ENCODE measurements at regions not wholly inside any gene's neighbourhood (a gene's known extent, or its start where the extent isn't known, plus 50 kb on each side); places are given as distances from the start of the nearest gene placed in this dataset.

DNA sequence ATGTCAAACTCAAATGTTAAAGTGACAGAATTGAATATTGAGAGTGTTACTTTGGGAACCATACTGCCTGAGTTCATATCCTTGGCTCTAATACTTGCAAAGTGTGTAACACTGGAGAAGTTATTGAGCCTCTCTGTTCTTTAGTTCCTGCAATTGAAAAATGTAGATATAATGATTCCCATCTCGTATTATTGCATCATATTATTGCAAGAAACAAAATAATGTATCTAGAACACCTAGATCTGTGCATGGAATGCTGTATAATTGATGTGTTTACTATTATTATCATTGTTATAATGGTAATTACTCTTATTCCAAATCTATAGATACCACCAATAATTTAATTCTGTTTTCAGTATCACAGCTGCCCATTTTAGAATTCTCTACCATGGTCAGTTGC is 310.3 kb downstream of the GABRG2 start:
- Mint-ChIP-seq H3K27me3 (ENCODE audit: low read depth in 2 of 2) (no peaks in the 10 kb centered on the region), H3K36me3 (no peaks in the 10 kb centered on the region), H3K4me1 (no peaks in the 10 kb centered on the region), H3K9me3 (peaks cover 6 to 15% of the 10 kb centered on the region in 2 donors), H3K27ac (no peak overlapping the region), H3K4me3 (no peak overlapping the region)
- ATAC-seq, result no peak
- whole genome bisulfite sequencing (ENCODE audit: insufficient coverage), result no CpG with 5 or more reads among the region's 1 CpG
- H3K4me1 ChIP-seq (ENCODE audit: control insufficient read depth, insufficient read depth, low read length), result no peaks in the 10 kb centered on the region
- intact Hi-C loops (cut with micrococcal nuclease), result no loop called here
- no peaks in the 10 kb centered on the region for H3K9me3 ChIP-seq (ENCODE audit: control insufficient read depth, insufficient read depth, low read length)
- TF ChIP-seq, protein P1, sequence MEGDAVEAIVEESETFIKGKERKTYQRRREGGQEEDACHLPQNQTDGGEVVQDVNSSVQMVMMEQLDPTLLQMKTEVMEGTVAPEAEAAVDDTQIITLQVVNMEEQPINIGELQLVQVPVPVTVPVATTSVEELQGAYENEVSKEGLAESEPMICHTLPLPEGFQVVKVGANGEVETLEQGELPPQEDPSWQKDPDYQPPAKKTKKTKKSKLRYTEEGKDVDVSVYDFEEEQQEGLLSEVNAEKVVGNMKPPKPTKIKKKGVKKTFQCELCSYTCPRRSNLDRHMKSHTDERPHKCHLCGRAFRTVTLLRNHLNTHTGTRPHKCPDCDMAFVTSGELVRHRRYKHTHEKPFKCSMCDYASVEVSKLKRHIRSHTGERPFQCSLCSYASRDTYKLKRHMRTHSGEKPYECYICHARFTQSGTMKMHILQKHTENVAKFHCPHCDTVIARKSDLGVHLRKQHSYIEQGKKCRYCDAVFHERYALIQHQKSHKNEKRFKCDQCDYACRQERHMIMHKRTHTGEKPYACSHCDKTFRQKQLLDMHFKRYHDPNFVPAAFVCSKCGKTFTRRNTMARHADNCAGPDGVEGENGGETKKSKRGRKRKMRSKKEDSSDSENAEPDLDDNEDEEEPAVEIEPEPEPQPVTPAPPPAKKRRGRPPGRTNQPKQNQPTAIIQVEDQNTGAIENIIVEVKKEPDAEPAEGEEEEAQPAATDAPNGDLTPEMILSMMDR (IDR thresholded peaks at IDR 0.05), result no peak
- no peak for DNase-seq
- H3K36me3 ChIP-seq (ENCODE audit: control insufficient read depth, insufficient read depth, low read length), result no peaks in the 10 kb centered on the region
- no peaks in the 10 kb centered on the region for H3K27me3 ChIP-seq (ENCODE audit: control insufficient read depth, insufficient read depth, low read length)
- H3K27ac ChIP-seq (ENCODE audit: low read length), result no peak overlapping the region
- no peak overlapping the region for H3K4me3 ChIP-seq (ENCODE audit: low read length)

DNA sequence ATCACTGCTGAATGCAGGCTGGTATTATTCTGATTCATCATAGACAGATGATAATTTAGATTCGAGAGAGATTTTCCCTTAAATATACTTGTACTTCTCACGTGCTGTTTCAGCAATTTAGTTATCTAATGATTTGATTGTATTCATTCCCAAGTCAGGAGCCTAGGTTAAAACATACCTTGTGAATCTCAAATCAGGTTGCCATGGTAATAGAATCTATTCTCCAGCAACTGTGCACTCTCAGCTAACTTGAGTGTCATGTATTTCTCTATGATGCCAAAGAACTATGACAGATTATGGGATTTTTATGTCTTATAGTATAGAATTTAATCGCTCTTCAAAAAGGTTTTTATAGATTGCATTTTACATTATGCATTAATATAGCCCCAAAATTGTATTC is 315.3 kb downstream of the GABRG2 start:
- TF ChIP-seq, protein P1 (IDR thresholded peaks at IDR 0.05), result no peak
- Histone ChIP-seq H3K27me3 (ENCODE audit: control insufficient read depth, insufficient read depth, low read length) (no peaks in the 10 kb centered on the region), H3K4me3 (ENCODE audit: low read length) (no peak overlapping the region), H3K9me3 (ENCODE audit: control insufficient read depth, insufficient read depth, low read length) (no peaks in the 10 kb centered on the region), H3K36me3 (ENCODE audit: control insufficient read depth, insufficient read depth, low read length) (no peaks in the 10 kb centered on the region), H3K4me1 (ENCODE audit: control insufficient read depth, insufficient read depth, low read length) (no peaks in the 10 kb centered on the region), H3K27ac (ENCODE audit: low read length) (no peak overlapping the region)
- DNase-seq (no peak), ATAC-seq (no peak)
- WGBS (ENCODE audit: insufficient coverage), result 78% methylated on average over 1 of the region's 3 CpGs
- no peaks in the 10 kb centered on the region for H3K4me1 Mint-ChIP-seq
- no peaks in the 10 kb centered on the region for H3K36me3 Mint-ChIP-seq
- intact Hi-C loops (cut with micrococcal nuclease), result no loop called here
- H3K4me3 Mint-ChIP-seq, result no peak overlapping the region
- H3K27ac Mint-ChIP-seq, result no peak overlapping the region
- H3K27me3 Mint-ChIP-seq (ENCODE audit: low read depth in 2 of 2), result no peaks in the 10 kb centered on the region
- H3K9me3 Mint-ChIP-seq, result peaks cover 6 to 13% of the 10 kb centered on the region in 2 donors

DNA sequence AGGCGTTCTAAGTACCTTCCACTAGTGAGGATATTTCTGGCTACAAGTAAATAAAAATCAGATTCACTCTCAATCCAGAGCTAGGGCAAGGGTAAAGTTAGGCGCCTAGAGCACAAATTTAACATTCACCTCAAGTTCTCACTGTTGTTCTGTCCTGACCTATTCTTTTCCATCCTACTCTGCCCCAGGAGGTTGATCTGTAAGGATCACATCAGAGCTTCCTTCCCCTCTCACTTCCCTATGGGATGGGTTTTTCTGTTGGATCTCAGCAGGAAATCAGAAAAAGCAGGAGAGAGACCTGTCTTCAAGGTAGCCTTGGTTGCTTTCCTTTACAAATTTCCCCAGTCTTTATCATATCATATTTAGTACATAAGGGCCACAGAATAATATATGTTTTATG is 316.7 kb downstream of the GABRG2 start:
- Histone ChIP-seq H3K27me3 (ENCODE audit: control insufficient read depth, insufficient read depth, low read length) (no peaks in the 10 kb centered on the region), H3K9me3 (ENCODE audit: control insufficient read depth, insufficient read depth, low read length) (no peaks in the 10 kb centered on the region), H3K36me3 (ENCODE audit: control insufficient read depth, insufficient read depth, low read length) (no peaks in the 10 kb centered on the region), H3K4me1 (ENCODE audit: control insufficient read depth, insufficient read depth, low read length) (no peaks in the 10 kb centered on the region), H3K27ac (ENCODE audit: low read length) (no peak overlapping the region), H3K4me3 (ENCODE audit: low read length) (no peak overlapping the region)
- Mint-ChIP-seq H3K4me3 (no peak overlapping the region), H3K4me1 (no peaks in the 10 kb centered on the region), H3K27ac (no peak overlapping the region), H3K27me3 (ENCODE audit: low read depth in 2 of 2) (no peaks in the 10 kb centered on the region), H3K9me3 (peaks cover 7 to 14% of the 10 kb centered on the region in 2 donors), H3K36me3 (no peaks in the 10 kb centered on the region)
- 66% methylated on average over 2 of the region's 2 CpGs for WGBS (ENCODE audit: insufficient coverage)
- intact Hi-C loops (cut with micrococcal nuclease), result no loop called here
- DNase-seq, result no peak
- TF ChIP-seq, protein P1 (IDR thresholded peaks at IDR 0.05), result no peak
- no peak for ATAC-seq

DNA sequence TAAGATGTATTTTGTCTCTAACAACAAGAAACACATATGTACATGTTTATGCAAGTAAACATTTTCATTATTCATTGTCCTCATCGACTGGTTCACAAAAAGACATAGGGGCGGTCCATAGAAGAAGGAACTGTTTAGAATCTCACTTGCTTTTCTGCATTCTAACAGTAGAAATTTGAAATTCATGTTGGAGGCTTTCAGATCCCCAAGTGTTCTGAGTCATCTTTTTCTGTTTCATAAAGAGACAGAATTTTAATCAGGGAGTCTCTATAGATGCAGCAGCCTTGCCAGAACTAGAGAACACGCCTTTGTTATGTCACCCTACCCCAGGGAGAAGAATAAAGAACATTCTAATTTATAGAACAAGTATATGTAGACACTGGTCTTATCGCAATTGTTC is 324.3 kb downstream of the GABRG2 start:
- WGBS (ENCODE audit: insufficient coverage), result 77% methylated on average over 3 of the region's 4 CpGs
- Histone ChIP-seq H3K4me1 (ENCODE audit: control insufficient read depth, insufficient read depth, low read length) (no peaks in the 10 kb centered on the region), H3K9me3 (ENCODE audit: control insufficient read depth, insufficient read depth, low read length) (peaks cover 7% of the 10 kb centered on the region), H3K4me3 (ENCODE audit: low read length) (no peak overlapping the region), H3K27me3 (ENCODE audit: control insufficient read depth, insufficient read depth, low read length) (no peaks in the 10 kb centered on the region), H3K27ac (ENCODE audit: low read length) (no peak overlapping the region), H3K36me3 (ENCODE audit: control insufficient read depth, insufficient read depth, low read length) (no peaks in the 10 kb centered on the region)
- intact Hi-C loops (cut with micrococcal nuclease), result no loop called here
- no peak for ATAC-seq
- H3K36me3 Mint-ChIP-seq, result peaks cover 11% of the 10 kb centered on the region
- no peak overlapping the region for H3K4me3 Mint-ChIP-seq
- TF ChIP-seq, protein P1 (IDR thresholded peaks at IDR 0.05), result no peak
- no peak overlapping the region for H3K27ac Mint-ChIP-seq
- H3K4me1 Mint-ChIP-seq, result no peaks in the 10 kb centered on the region
- no peaks in the 10 kb centered on the region for H3K27me3 Mint-ChIP-seq (ENCODE audit: low read depth in 2 of 2)
- DNase-seq, result no peak
- peaks cover 17 to 19% of the 10 kb centered on the region in 2 donors for H3K9me3 Mint-ChIP-seq

All from natural killer cell (primary cell).